ENCODE measurements at regions not wholly inside any gene's neighbourhood (a gene's known extent, or its start where the extent isn't known, plus 50 kb on each side); places are given as distances from the start of the nearest gene placed in this dataset.
A peak's percentile ranks its signal among the peaks of the same experiment; 100 is the strongest.
"Not testable (repeated sequence)": the region's sequence is repeated elsewhere in the genome, so short reads cannot be mapped to it uniquely, and the experiment has no call there.

- DNase-seq (ENCODE audit: low read depth, low spot score), result no peak
Measured at GRCh38 chr5:60546207-60546606, 153.8 kb downstream of the DEPDC1B start.

GRCh38 chr5:60545551-60545950, 154.4 kb downstream of the DEPDC1B start:
- DNase-seq (ENCODE audit: low read depth, low spot score), result no peak

- no peak for DNase-seq (ENCODE audit: low read depth, low spot score)
Measured at GRCh38 chr5:60544142-60544541, 155.8 kb downstream of the DEPDC1B start.

GRCh38 chr5:60541980-60542379, 158.0 kb downstream of the DEPDC1B start:
- DNase-seq (ENCODE audit: low read depth, low spot score), result peak; percentile 59

- peak; percentile 27 for DNase-seq (ENCODE audit: low read depth, low spot score)
Measured at GRCh38 chr5:60540856-60541805, 158.8 kb downstream of the DEPDC1B start.

- DNase-seq (ENCODE audit: low read depth, low spot score), result no peak
Measured at GRCh38 chr5:60538955-60539866, 160.8 kb downstream of the DEPDC1B start.

GRCh38 chr5:60538426-60538825, 161.5 kb downstream of the DEPDC1B start:
- DNase-seq (ENCODE audit: low read depth, low spot score), result no peak

GRCh38 chr5:60535951-60536350, 164.0 kb downstream of the DEPDC1B start:
- DNase-seq (ENCODE audit: low read depth, low spot score), result no peak

- no peak for DNase-seq (ENCODE audit: low read depth, low spot score)
Measured at GRCh38 chr5:60535198-60535597, 164.8 kb downstream of the DEPDC1B start.

- no peak for DNase-seq (ENCODE audit: low read depth, low spot score)
Measured at GRCh38 chr5:60533789-60534188, 166.2 kb downstream of the DEPDC1B start.

- DNase-seq (ENCODE audit: low read depth, low spot score), result not testable (repeated sequence)
Measured at GRCh38 chr5:60532796-60533195, 167.2 kb downstream of the DEPDC1B start.

GRCh38 chr5:60530144-60530848, 169.7 kb downstream of the DEPDC1B start:
- not testable (repeated sequence) for DNase-seq (ENCODE audit: low read depth, low spot score)

- DNase-seq (ENCODE audit: low read depth, low spot score), result no peak
Measured at GRCh38 chr5:60529001-60529400, 171.0 kb downstream of the DEPDC1B start.

GRCh38 chr5:60527072-60527471, 172.9 kb downstream of the DEPDC1B start:
- DNase-seq (ENCODE audit: low read depth, low spot score), result no peak

- no peak for DNase-seq (ENCODE audit: low read depth, low spot score)
Measured at GRCh38 chr5:60526336-60526875, 173.6 kb downstream of the DEPDC1B start.

GRCh38 chr5:60522292-60522905, 177.6 kb downstream of the DEPDC1B start:
- DNase-seq (ENCODE audit: low read depth, low spot score), result peak; percentile 19

GRCh38 chr5:60521376-60522291, 178.3 kb downstream of the DEPDC1B start:
- no peak for DNase-seq (ENCODE audit: low read depth, low spot score)

- no peak for DNase-seq (ENCODE audit: low read depth, low spot score)
Measured at GRCh38 chr5:60520451-60521227, 179.3 kb downstream of the DEPDC1B start.

GRCh38 chr5:60519372-60519771, 180.6 kb downstream of the DEPDC1B start:
- no peak for DNase-seq (ENCODE audit: low read depth, low spot score)
